ENCODE measurements at regions not wholly inside any gene's neighbourhood (a gene's known extent, or its start where the extent isn't known, plus 50 kb on each side); places are given as distances from the start of the nearest gene placed in this dataset.

GRCh38 chr16:72502594-72503005, 330.6 kb upstream of the PMFBP1 start:
- Histone ChIP-seq H3K27ac (ENCODE audit: extremely low read depth, low read depth, low read length) (no peak overlapping the region), H4K20me1 (replicated peaks; ENCODE audit: control insufficient read depth, insufficient read depth, low read length) (no peaks in the 10 kb centered on the region), H3K9me1 (ENCODE audit: control insufficient read depth, insufficient read depth, low read length) (no peaks in the 10 kb centered on the region), H3K79me2 (ENCODE audit: control insufficient read depth, insufficient read depth, low read length) (no peaks in the 10 kb centered on the region), H3K4me2 (ENCODE audit: insufficient read depth, low read length) (no peak overlapping the region), H2AFZ (ENCODE audit: low read depth, low read length) (no peak overlapping the region), H3K4me3 (no peak overlapping the region), H3K36me3 (ENCODE audit: control insufficient read depth, insufficient read depth, low read length) (no peaks in the 10 kb centered on the region), H3K9me3 (replicated peaks; ENCODE audit: control insufficient read depth, insufficient read depth, low read depth, low read length) (no peaks in the 10 kb centered on the region), H3K27me3 (ENCODE audit: control insufficient read depth in 2 of 2, insufficient read depth in 2 of 2, low read length in 2 of 2) (no peaks in the 10 kb centered on the region), H3K9ac (ENCODE audit: insufficient read depth in 1 of 2, low read depth in 2 of 2, low read length in 2 of 2) (no peak overlapping the region), H3K4me1 (replicated peaks in 1 of 2; ENCODE audit: control insufficient read depth in 2 of 2, insufficient read depth in 2 of 2, low read length in 2 of 2) (no peaks in the 10 kb centered on the region)
- in situ Hi-C loops (cut with MboI) (no loop called here), intact Hi-C loops (cut with micrococcal nuclease) (loop anchor here (2.0 to 5.0 kb wide), 4 partner anchors 226 to 1535 kb away; no protein-coding TSS in a partner anchor)
- CTCF ChIA-PET (ENCODE audit: low intra/inter-chr PET ratio): interaction anchor here (0.7 to 1.8 kb wide), 4 partner anchors 216 to 385 kb away, joined by 3 to 8 read pairs (median 5); no protein-coding TSS in a partner anchor
- no TSS peak for BruUV-seq (replicated peaks)
- DNase-seq (ENCODE audit: extremely low read depth in 1 of 4, low spot score in 3 of 4) (no peak), FAIRE-seq (no peak), ATAC-seq (no peak)
- POLR2A ChIA-PET: no interaction called here
- 6% methylated on average over 1 of the region's 1 CpG for WGBS (ENCODE audit: insufficient coverage, low coverage, missing lambda C conversion rate)
- TF ChIP-seq THAP7 (CRISPR knock-in tag; IDR thresholded peaks at IDR 0.05) (no peak), TBL1XR1 (IDR thresholded peaks at IDR 0.05; ENCODE audit: low read length in 2 of 2) (no peak)

GRCh38 chr16:72501739-72502593, 330.0 kb upstream of the PMFBP1 start:
- FAIRE-seq (peak; percentile 85), ATAC-seq (peak; percentile 88), DNase-seq (ENCODE audit: extremely low read depth in 1 of 4, low spot score in 3 of 4) (peak; percentile 40 to 73 (median 56))
- intact Hi-C loops (cut with micrococcal nuclease): loop anchor here (2.0 to 5.0 kb wide), 4 partner anchors 227 to 1535 kb away; no protein-coding TSS in a partner anchor
- Histone ChIP-seq H3K4me1 (replicated peaks in 1 of 2; ENCODE audit: control insufficient read depth in 2 of 2, insufficient read depth in 2 of 2, low read length in 2 of 2) (no peaks in the 10 kb centered on the region), H2AFZ (ENCODE audit: low read depth, low read length) (no peak overlapping the region), H3K9me3 (replicated peaks; ENCODE audit: control insufficient read depth, insufficient read depth, low read depth, low read length) (no peaks in the 10 kb centered on the region), H3K27me3 (ENCODE audit: control insufficient read depth in 2 of 2, insufficient read depth in 2 of 2, low read length in 2 of 2) (no peaks in the 10 kb centered on the region), H3K9me1 (ENCODE audit: control insufficient read depth, insufficient read depth, low read length) (no peaks in the 10 kb centered on the region), H3K9ac (ENCODE audit: insufficient read depth in 1 of 2, low read depth in 2 of 2, low read length in 2 of 2) (no peak overlapping the region), H3K4me2 (ENCODE audit: insufficient read depth, low read length) (no peak overlapping the region), H3K4me3 (no peak overlapping the region), H3K27ac (ENCODE audit: extremely low read depth, low read depth, low read length) (no peak overlapping the region), H3K36me3 (ENCODE audit: control insufficient read depth, insufficient read depth, low read length) (no peaks in the 10 kb centered on the region), H3K79me2 (ENCODE audit: control insufficient read depth, insufficient read depth, low read length) (no peaks in the 10 kb centered on the region), H4K20me1 (replicated peaks; ENCODE audit: control insufficient read depth, insufficient read depth, low read length) (no peaks in the 10 kb centered on the region)
- no TSS peak for BruUV-seq (replicated peaks)
- WGBS (ENCODE audit: insufficient coverage, low coverage, missing lambda C conversion rate): 45% methylated on average over 3 of the region's 3 CpGs
- POLR2A ChIA-PET: no interaction called here
- in situ Hi-C loops (cut with MboI): no loop called here
- CTCF ChIA-PET (ENCODE audit: low intra/inter-chr PET ratio): interaction anchor here (0.7 to 1.8 kb wide), 4 partner anchors 217 to 386 kb away, joined by 3 to 8 read pairs (median 5); no protein-coding TSS in a partner anchor
- 0 out of 2 replicates have a peak, but pooled peaks have one; percentile 19 for TF ChIP-seq THRB (CRISPR knock-in tag; conservative IDR thresholded peaks at IDR 0.05)
- TF ChIP-seq E2F8 (IDR thresholded peaks at IDR 0.05; ENCODE audit: low read depth, partially characterized antibody): peak; percentile 28
- TF ChIP-seq MAFF (IDR thresholded peaks at IDR 0.05; ENCODE audit: low read length): peak; percentile 53; the same call in 1 of the 2 replicates
- TF ChIP-seq SMC3 (conservative IDR thresholded peaks at IDR 0.05; ENCODE audit: insufficient read depth, low read depth, low read length): peak; percentile 78
- TF ChIP-seq RAD21 (CRISPR knock-in tag; conservative IDR thresholded peaks at IDR 0.05 in 1 of 2, IDR thresholded peaks at IDR 0.05 in 1 of 2): peak; percentile 86 to 87

Data from K562 (cell line).